H7 (cell line): ENCODE measurements at regions not wholly inside any gene's neighbourhood (a gene's known extent, or its start where the extent isn't known, plus 50 kb on each side); places are given as distances from the start of the nearest gene placed in this dataset.
"Not testable (repeated sequence)": the region's sequence is repeated elsewhere in the genome, so short reads cannot be mapped to it uniquely, and the experiment has no call there.

Experiments used
- DNase-seq: peaks from one replicate; pipeline ENCODE4 v3.0.0; 2012
- H3K27me3 ChIP-seq: 2 replicates; pipeline ENCODE4 v1.6.0; 2011; ENCODE audit warnings: mild to moderate bottlenecking, low read length; ENCODE audit not compliant: control insufficient read depth, insufficient read depth
- H3K36me3 ChIP-seq: replicated peaks from 2 replicates; pipeline ENCODE4 v1.5.1; 2011; ENCODE audit warnings: low read length; ENCODE audit not compliant: control insufficient read depth, insufficient read depth
- H3K4me3 ChIP-seq: 2 replicates; pipeline ENCODE4 v1.5.1; 2011; ENCODE audit warnings: low read depth, mild to moderate bottlenecking, control low read depth, low read length, moderate library complexity; ENCODE audit not compliant: insufficient read depth

GRCh38 chr5:51131266-51131665 is 252.0 kb upstream of the ISL1 start:
- Histone ChIP-seq H3K27me3 (no peaks in the 10 kb centered on the region), H3K36me3 (no peaks in the 10 kb centered on the region), H3K4me3 (no peak overlapping the region)
- no peak for DNase-seq

- Histone ChIP-seq H3K27me3 (no peaks in the 10 kb centered on the region), H3K4me3 (no peak overlapping the region), H3K36me3 (no peaks in the 10 kb centered on the region)
- no peak for DNase-seq
Measured at GRCh38 chr5:51138164-51138563, 245.1 kb upstream of the ISL1 start.

GRCh38 chr5:51148437-51148836 is 234.8 kb upstream of the ISL1 start:
- Histone ChIP-seq H3K27me3 (no peaks in the 10 kb centered on the region), H3K36me3 (no peaks in the 10 kb centered on the region), H3K4me3 (no peak overlapping the region)
- DNase-seq, result no peak

GRCh38 chr5:51156222-51156621 is 227.0 kb upstream of the ISL1 start:
- Histone ChIP-seq H3K4me3 (no peak overlapping the region), H3K27me3 (no peaks in the 10 kb centered on the region)
- no peak for DNase-seq

GRCh38 chr5:51156838-51157237 is 226.4 kb upstream of the ISL1 start:
- H3K27me3 ChIP-seq, result no peaks in the 10 kb centered on the region
- H3K36me3 ChIP-seq, result no peaks in the 10 kb centered on the region
- H3K4me3 ChIP-seq, result no peak overlapping the region
- DNase-seq, result peak; percentile 46

More at GRCh38 chr5:51156222-51156621, 227.0 kb upstream of the ISL1 start:
- H3K36me3 ChIP-seq, result no peaks in the 10 kb centered on the region

GRCh38 chr5:51159164-51159563 is 224.1 kb upstream of the ISL1 start:
- Histone ChIP-seq H3K27me3 (no peaks in the 10 kb centered on the region), H3K4me3 (no peak overlapping the region), H3K36me3 (no peaks in the 10 kb centered on the region)
- DNase-seq, result peak; percentile 47

- H3K4me3 ChIP-seq, result no peak overlapping the region
- no peak for DNase-seq
Measured at GRCh38 chr5:51159606-51160005, 223.6 kb upstream of the ISL1 start.

GRCh38 chr5:51162245-51162644 is 221.0 kb upstream of the ISL1 start:
- Histone ChIP-seq H3K4me3 (no peak overlapping the region), H3K36me3 (no peaks in the 10 kb centered on the region), H3K27me3 (no peaks in the 10 kb centered on the region)
- DNase-seq, result no peak

More at GRCh38 chr5:51159606-51160005, 223.6 kb upstream of the ISL1 start:
- H3K36me3 ChIP-seq, result no peaks in the 10 kb centered on the region
- H3K27me3 ChIP-seq, result no peaks in the 10 kb centered on the region

- H3K4me3 ChIP-seq, H3K36me3 ChIP-seq, DNase-seq, H3K27me3 ChIP-seq: not testable (repeated sequence)
Measured at GRCh38 chr5:51165621-51166020, 217.6 kb upstream of the ISL1 start.

- peak; percentile 23 for DNase-seq
- no peaks in the 10 kb centered on the region for H3K27me3 ChIP-seq
- H3K4me3 ChIP-seq, result no peak overlapping the region
- no peaks in the 10 kb centered on the region for H3K36me3 ChIP-seq
Measured at GRCh38 chr5:51172903-51173626, 210.2 kb upstream of the ISL1 start.

- Histone ChIP-seq H3K4me3 (no peak overlapping the region), H3K27me3 (no peaks in the 10 kb centered on the region; the same call in 1 of the 2 replicates), H3K36me3 (no peaks in the 10 kb centered on the region)
- DNase-seq, result no peak
Measured at GRCh38 chr5:51181208-51181894, 201.9 kb upstream of the ISL1 start.

GRCh38 chr5:51185850-51186329 is 197.4 kb upstream of the ISL1 start:
- H3K27me3 ChIP-seq, result no peaks in the 10 kb centered on the region
- no peak overlapping the region for H3K4me3 ChIP-seq
- DNase-seq, result no peak
- no peaks in the 10 kb centered on the region for H3K36me3 ChIP-seq

- Histone ChIP-seq H3K4me3 (no peak overlapping the region), H3K36me3 (no peaks in the 10 kb centered on the region)
Measured at GRCh38 chr5:51188001-51188591, 195.2 kb upstream of the ISL1 start.

GRCh38 chr5:51194671-51195070 is 188.6 kb upstream of the ISL1 start:
- H3K4me3 ChIP-seq, result no peak overlapping the region
- H3K36me3 ChIP-seq, result no peaks in the 10 kb centered on the region
- H3K27me3 ChIP-seq, result no peaks in the 10 kb centered on the region
- no peak for DNase-seq

More at GRCh38 chr5:51188001-51188591, 195.2 kb upstream of the ISL1 start:
- no peak for DNase-seq
- H3K27me3 ChIP-seq, result no peaks in the 10 kb centered on the region

- Histone ChIP-seq H3K4me3 (no peak overlapping the region), H3K27me3 (no peaks in the 10 kb centered on the region), H3K36me3 (no peaks in the 10 kb centered on the region)
- no peak for DNase-seq
Measured at GRCh38 chr5:51201024-51201423, 182.2 kb upstream of the ISL1 start.
